SW 1271 (cell line): ENCODE measurements at regions not wholly inside any gene's neighbourhood (a gene's known extent, or its start where the extent isn't known, plus 50 kb on each side); places are given as distances from the start of the nearest gene placed in this dataset.
"Not testable (repeated sequence)": the region's sequence is repeated elsewhere in the genome, so short reads cannot be mapped to it uniquely, and the experiment has no call there.

Experiments
- DNase-seq, 2 experiments: peaks; one replicate each; lab custom pipeline; 2025; lab: John Stamatoyannopoulos, UW

- not testable (repeated sequence) for DNase-seq
Measured at GRCh38 chr21:27887808-27888455, 921.0 kb upstream of the ADAMTS5 start.

- no peak for DNase-seq
Measured at GRCh38 chr21:27885296-27885711, 918.4 kb upstream of the ADAMTS5 start.

GRCh38 chr21:27881331-27881730, 914.4 kb upstream of the ADAMTS5 start:
- DNase-seq: not testable (repeated sequence)

- not testable (repeated sequence) for DNase-seq
Measured at GRCh38 chr21:27872411-27872810, 905.5 kb upstream of the ADAMTS5 start.

GRCh38 chr21:27870755-27871154, 903.9 kb upstream of the ADAMTS5 start:
- not testable (repeated sequence) for DNase-seq

GRCh38 chr21:27860314-27860955, 893.5 kb upstream of the ADAMTS5 start:
- DNase-seq: not testable (repeated sequence)

- not testable (repeated sequence) for DNase-seq
Measured at GRCh38 chr21:27858053-27858825, 891.4 kb upstream of the ADAMTS5 start.

- not testable (repeated sequence) for DNase-seq
Measured at GRCh38 chr21:27856988-27857387, 890.1 kb upstream of the ADAMTS5 start.

- DNase-seq: no peak
Measured at GRCh38 chr21:27841084-27841672, 874.3 kb upstream of the ADAMTS5 start.

GRCh38 chr21:27840262-27840661, 873.4 kb upstream of the ADAMTS5 start:
- DNase-seq: no peak

GRCh38 chr21:27839512-27840115, 872.7 kb upstream of the ADAMTS5 start:
- no peak for DNase-seq

- no peak for DNase-seq
Measured at GRCh38 chr21:27838573-27838972, 871.7 kb upstream of the ADAMTS5 start.

GRCh38 chr21:27837936-27838335, 871.0 kb upstream of the ADAMTS5 start:
- no peak for DNase-seq

- no peak for DNase-seq
Measured at GRCh38 chr21:27833298-27833697, 866.4 kb upstream of the ADAMTS5 start.

- DNase-seq: no peak
Measured at GRCh38 chr21:27831816-27832569, 865.1 kb upstream of the ADAMTS5 start.

- no peak for DNase-seq
Measured at GRCh38 chr21:27831177-27831576, 864.3 kb upstream of the ADAMTS5 start.

GRCh38 chr21:27827972-27828371, 861.1 kb upstream of the ADAMTS5 start:
- DNase-seq: no peak

- no peak for DNase-seq
Measured at GRCh38 chr21:27825035-27825434, 858.1 kb upstream of the ADAMTS5 start.

- no peak for DNase-seq
Measured at GRCh38 chr21:27823652-27824201, 856.8 kb upstream of the ADAMTS5 start.

GRCh38 chr21:27820342-27820741, 853.5 kb upstream of the ADAMTS5 start:
- DNase-seq: no peak

GRCh38 chr21:27819299-27819698, 852.4 kb upstream of the ADAMTS5 start:
- DNase-seq: no peak
